HG02588 (cell line): ENCODE measurements at regions not wholly inside any gene's neighbourhood (a gene's known extent, or its start where the extent isn't known, plus 50 kb on each side); places are given as distances from the start of the nearest gene placed in this dataset.

ENCODE experiments used
- ATAC-seq: cut with Tn5 transposase; IDR thresholded peaks from one replicate; pipeline ENCODE4 v1.9.1; 2021; ENCODE audit warnings: mild to moderate bottlenecking, moderate library complexity; ENCODE audit not compliant: unreplicated experiment

DNA sequence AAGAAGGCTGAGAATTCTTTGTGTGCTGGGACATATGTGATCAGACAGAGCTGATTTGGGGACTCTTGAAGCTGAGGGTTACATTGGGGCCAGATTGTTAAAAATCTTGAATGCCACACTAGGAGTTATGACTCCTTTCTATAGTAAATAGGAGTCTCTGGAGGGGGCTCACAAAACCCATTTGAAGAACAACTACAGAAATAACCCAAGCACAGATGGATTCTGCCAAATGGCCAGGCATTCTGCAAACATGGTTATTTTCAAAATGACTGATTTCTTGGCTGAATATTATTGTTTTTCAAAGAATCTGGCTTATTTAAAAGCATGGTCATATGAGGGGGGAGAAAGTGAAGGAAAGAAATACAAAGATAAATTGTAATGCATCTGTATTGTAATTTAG is 625.5 kb upstream of the TENM4 start:
- no peak for ATAC-seq

DNA sequence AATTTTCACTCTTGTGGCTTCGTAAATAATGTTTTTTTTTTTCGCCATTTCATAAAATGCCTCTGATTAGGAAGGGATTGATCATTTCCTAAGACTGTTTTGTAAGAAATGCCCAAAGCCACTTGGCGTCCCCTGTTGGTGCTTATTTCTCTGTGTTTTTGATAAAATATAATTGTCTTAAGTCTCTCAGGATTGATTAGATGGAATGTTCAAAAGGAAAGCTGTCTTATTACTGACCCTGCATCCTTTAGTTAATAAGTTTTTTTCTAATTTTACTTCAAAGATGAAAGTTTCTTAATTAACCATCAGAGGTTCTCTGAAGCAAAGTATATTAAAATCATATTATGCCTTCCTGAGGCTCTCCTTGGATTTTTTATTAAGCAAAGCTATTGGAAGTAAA is 624.3 kb upstream of the TENM4 start:
- no peak for ATAC-seq

DNA sequence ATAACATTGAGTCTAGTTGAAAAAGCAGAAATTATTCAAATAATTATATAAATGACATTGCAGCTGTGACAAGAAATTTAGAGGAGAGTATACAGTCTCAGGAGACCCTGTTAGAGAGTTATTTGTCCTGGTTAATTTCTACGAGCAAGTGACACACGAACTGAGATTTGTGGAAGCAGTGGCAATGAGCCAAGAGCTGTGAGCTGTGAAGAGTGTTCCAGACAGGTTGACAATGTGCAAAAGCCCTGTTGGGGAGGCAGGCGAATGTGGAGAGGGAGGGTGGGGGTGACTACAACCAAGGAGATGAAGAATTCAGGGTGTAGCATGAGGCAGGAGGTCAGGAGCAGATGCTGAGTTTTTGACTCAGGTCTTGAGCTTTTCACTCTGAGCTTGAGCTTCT is 620.2 kb upstream of the TENM4 start:
- no peak for ATAC-seq

DNA sequence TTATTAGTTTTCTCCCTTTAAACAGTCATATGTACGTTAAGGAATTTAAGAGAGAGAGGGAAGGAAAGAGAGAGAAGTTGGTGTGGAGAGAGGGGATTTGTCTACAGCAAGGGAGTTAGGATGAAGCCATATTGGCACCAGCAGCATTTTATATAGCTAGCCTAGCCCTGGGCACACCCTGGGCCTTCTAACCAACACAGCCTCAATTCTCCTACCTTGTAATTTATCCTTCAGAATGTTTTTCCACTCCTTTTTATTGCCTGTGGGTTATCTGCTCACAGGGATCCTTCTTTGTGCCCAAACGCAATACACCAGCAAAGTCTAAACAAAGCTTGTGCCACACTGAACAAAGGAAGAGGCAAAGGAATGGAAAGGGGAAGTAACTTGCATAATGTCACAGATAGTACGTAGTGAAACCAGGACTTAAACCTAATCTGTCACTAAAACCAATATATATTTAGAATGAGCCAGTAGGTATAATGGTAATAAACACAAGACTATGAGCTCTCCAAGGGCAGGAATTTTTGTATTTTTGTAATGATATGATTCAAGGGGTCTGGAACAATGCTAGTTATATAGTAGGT is 613.8 kb upstream of the TENM4 start:
- no peak for ATAC-seq

DNA sequence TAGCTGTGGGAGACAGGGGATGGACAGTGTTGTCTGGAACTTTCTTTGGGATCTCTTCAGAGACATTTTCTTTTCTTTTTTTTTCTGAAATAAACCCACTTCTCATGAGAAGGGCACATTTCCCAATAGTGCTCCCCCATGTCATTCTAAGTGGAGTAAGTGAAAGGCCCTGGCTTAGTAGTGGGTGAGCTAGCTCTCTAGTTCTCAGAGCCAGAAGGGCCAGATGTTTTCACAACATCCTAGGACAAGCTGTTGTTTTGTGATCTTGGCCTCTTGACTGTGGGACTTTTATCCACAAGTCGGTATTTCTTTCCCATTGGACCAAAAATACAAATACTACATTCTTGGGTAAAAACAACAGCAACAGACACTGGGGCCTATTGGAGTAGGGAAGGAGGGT is 607.7 kb upstream of the TENM4 start:
- no peak for ATAC-seq

DNA sequence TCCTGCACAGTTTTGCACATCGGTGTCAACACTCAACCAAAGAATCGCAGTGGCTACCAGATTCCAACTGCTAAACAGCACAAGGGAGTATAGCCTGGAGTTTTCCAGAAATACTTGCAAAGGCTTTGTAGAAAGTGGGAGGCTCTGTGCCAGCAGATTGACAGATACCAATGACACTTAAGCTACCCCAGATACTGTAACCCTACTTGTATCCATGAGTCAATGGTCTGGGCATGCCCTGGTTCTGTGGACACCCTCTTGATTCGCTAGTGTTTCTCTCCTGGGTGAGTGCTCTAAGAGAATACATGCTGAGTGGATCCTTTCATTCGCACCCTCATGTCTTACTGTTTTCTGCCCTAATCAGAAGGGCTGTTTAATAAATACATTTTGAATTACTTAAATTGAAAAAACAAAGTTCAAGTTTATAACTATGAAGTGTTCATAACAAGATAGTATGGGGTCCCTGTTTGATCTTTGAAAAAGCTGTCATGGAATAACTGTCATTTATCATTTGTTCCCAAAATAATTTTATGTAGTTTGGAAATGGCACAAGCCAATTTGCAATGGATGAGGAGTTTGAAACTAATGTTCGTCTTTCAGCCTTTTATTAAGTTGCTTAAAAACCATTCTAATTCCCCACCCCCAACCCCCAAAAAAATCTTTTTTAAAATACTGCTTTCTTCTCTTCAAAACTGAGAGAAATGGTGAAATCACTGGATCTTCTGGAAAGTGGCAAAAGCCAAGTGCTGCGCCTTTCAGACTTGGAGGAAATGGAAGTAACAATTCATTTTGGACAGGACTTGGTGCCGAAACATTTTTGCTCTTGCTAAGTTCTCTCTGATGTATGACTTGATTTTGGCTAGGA is 600.5 kb upstream of the TENM4 start:
- no peak for ATAC-seq

DNA sequence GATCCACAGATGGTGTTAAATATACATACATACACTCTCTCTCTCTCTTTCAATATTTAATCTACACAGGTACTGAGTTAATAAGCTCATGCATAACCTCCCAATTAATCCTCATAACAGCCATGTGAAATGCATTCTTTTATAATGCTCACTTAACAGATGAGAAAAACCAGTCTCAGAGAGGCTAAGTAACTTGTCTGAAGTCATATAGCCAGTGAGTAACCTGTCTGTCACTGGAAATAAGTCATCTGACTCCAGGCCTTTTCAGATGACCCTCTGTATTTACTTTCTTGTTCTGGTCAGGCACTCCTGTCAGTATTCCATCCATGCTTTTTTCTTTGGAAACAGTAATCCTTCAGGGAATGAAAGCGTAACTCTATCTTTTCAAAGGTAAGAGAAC is 594.0 kb upstream of the TENM4 start:
- no peak for ATAC-seq

DNA sequence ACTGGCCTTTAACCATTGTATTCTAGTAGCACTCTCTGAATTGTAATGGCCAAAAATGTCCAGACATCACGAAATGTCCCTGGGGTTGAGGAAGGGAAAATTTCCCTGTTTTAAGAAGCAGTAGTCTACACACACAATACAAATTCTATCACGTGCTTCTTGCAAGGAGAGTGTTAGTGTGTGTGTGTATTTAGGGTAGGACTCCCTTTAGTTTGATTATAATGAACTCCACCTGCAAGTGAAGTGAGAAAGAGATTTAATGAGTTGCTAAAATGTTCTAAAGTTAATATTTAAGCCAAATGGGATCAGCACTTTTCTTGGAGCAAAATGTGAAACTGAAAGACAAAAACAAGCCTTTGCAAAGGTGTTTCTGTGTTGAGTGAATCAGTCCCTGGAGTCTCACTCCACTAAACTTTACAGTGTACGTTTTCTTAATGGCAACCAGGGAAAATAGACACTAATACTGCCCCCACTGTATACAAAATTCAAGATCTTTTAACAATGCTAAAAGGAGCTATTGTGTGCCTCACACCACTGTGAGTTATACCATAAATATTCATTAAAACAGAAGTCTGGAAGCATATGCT is 590.3 kb upstream of the TENM4 start:
- ATAC-seq: no peak

DNA sequence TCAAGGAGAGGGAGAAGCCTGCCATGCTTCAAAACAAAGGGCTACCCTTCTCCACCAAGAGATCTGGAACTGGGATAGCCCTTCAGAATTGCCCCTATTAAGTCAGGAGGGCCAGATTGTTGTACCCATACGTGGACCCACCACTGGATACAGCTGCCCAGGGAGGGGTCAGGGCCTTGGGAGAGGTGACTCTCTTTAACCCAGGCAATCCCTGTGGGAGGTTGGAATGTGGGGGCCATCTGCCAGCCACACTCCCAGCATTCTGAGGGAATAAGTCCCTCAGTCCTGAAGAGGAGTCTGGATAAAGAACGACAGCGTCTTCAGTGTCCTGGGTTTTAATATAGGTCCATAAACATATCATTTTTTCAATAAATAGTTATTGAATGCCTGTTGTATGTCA is 588.2 kb upstream of the TENM4 start:
- ATAC-seq: no peak

DNA sequence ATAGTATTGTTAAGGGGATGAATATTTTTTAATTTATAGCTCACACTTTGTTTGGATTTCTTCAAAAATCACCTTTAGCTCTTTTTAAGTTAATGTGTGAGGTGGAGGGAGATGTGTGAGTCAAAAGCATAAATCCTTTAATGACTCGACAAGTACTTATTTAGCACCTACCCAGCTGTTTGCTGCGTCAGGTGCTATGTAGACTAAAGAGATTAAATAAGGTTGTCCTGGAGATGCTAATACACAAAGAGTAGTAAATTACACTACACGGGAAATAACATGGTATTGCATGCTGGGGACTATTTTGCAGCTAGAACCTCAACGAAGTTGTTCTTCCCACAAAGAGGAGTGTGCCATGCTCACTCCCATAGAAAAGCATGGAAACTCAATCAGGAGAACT is 583.3 kb upstream of the TENM4 start:
- ATAC-seq: no peak

DNA sequence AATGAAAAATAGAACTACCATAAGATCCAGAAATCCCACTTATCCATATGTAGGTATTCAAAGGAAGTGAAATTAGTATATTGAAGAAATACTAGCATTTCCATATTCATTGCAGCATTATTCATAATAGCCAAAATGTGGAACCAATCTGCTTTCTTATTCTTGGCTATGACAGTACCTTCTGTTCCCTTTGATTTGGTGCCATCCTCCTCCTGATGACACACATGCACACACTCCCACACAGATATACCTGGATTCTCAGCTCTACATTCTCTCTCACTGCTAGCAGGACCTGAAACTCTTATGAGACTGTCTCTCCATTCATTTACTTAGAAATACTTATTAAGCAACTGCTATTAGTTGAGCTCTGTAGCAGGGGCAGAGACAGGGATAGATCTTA is 582.6 kb upstream of the TENM4 start:
- ATAC-seq: no peak

DNA sequence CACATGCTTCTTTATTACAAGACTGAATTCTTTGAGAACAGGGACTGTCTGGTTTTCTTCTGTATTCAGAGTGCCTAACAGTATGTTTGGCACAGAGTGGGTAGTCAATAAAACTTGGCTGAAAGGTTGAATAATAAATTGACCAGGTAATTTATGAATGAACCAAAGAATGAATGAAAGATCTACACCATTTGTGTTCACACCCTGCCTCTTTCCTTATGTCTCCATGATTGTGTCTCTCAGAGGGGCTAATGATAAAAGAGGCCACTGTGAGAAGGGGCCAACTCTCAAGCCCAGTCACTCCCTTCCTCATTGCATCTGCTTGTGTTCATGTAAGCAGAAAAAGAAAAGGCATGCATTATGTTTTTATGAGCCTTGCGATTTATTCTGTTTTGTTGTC is 569.7 kb upstream of the TENM4 start:
- ATAC-seq: no peak

DNA sequence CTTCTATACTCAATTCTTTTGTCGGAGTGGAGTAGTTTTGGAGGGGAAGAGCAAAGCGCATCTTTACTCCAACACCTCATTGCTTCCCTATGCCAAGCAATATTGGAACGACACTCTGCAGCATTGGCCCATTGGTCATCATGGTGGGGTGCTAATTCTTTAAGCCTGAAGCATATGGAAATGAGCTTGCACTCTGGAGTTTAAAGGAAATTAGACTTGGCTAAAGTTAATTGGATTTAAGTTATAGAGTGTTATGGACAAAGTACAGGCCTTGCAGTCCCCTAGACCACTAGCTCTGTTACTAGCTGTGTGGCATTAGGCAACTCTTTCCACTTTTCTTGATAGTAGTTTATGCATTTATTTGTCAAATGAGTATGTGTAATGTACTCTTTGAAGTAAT is 568.3 kb upstream of the TENM4 start:
- ATAC-seq: no peak

DNA sequence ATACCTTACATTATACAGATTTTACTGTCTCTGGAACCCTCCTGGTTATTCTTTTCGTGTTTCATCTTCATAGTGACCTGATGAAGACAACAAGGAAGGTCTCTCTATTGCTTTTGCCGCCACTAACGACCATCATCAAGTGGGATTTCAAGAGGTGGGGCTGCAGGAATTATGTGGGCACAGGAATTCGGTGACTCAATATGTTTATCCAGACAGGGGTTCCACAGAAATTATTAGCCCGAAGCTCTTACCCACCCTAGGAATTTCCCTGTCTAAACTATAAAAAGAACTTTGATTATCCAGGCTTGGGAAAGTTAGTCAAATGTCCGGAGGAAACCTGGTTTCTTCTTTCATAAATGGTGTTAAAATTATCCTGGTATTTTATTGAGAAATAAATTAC is 566.8 kb upstream of the TENM4 start:
- ATAC-seq: no peak

DNA sequence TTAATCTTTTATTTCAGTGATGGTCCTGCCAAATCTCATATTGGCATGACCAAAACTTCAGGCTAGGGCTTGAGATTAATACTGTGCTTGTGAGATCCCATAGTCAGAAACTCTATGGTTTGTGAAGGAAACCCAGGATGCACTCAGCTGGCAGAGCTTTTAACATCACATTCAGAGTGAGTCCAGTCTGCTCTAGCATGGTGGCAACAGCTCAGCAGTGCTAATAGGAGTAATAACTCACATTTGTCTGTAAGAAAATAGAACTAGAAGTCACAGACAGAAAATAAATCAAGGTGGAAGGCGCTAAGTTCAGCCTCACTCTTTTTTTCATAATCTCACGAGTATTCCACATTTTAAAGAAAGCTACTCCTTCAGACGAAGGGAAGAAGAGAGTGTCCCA is 549.3 kb upstream of the TENM4 start:
- no peak for ATAC-seq

DNA sequence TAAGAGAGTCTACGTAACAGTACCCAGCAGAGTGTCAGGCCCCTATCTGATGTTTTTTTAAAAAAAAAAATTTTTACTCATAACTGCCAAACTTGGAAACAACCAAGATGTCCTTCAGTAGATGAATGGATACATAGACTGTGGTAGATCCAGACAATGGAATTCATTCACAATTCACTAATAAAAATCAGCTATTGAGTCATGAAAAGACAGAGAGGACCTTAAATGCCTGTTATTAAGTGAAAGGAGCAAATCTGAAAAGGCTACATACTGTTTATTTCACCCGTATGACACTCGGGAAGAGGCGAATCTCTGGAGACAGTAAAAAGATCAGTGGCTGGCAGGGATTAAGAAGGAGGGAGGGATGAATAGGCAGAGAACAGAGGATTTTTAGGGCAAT is 541.4 kb upstream of the TENM4 start:
- no peak for ATAC-seq

DNA sequence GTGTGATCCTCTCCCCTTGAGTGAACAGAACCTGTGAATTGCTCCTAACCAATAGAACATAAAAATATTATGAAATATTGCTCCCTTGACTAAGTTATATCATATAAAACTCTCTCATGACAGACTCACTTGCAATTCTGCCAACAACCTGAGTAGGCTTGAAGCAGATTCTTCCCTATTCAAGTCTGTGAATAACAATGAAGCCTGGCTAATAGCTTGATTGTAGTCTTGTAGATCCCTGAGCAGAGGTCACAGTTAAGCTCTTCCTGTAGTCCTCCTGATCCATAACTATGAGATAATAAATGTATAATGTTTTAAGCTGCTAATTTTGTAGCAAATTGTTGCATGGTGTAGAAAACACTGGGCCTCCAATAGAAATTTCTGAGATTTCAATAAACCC is 540.1 kb upstream of the TENM4 start:
- no peak for ATAC-seq

DNA sequence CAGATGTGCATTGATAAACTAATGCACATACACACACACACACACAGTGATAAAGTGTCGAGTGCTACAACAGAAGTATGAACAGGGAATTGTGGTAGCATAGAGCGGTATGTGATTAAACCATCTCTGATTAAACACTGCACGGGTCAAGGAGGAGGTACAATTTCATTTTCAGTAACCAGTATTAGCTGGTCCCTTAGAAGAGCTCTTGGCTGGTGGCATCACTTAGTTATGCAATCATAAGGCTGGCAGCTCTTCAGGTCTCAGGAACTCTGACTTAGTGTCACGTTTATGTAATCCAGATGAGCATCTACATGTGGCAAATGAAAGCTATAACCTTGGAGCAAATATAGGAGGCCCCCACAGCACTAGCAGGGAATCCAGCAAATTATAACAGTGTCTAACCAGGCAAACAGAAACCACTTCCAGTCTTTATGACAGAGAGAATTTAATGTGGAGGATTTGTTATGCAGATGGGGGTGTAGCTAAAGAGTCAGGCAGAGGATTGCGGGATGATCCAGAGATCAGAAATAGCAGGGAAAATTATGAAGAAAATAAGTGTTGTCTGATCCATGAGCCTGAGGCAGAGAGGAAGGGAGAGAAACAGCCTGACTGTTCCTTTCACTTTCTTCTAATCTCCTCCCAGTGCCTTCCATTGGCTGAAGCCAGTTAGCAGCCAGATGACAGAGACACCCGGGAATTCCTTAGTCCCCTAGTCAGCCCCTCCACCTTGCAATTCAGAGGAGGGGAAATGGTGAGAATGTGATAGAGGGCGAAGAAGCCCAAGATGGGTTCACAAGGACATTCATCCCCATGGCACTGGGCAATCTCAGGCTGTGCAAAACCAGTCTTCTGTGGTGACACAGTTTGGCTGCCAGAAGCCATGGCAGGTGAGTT is 533.1 kb upstream of the TENM4 start:
- no peak for ATAC-seq

DNA sequence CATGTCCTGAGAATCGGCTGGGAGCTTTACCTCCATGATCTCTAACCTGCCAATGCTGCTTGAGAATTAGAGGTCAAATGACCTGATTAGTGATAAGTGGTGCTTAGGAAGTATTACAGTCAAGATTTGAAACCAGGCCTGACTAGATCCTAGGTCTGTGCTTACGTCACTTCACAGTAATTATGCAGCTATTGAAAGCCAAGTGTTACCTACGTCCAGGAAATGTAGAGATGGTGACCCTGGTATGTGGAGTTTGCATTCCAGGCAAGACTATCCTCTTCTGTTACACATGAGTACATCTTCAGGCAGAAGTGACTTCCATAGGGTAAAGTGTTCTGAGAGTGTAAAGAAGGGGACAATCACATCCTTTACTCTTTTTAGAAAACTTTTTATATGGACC is 530.4 kb upstream of the TENM4 start:
- ATAC-seq: no peak

DNA sequence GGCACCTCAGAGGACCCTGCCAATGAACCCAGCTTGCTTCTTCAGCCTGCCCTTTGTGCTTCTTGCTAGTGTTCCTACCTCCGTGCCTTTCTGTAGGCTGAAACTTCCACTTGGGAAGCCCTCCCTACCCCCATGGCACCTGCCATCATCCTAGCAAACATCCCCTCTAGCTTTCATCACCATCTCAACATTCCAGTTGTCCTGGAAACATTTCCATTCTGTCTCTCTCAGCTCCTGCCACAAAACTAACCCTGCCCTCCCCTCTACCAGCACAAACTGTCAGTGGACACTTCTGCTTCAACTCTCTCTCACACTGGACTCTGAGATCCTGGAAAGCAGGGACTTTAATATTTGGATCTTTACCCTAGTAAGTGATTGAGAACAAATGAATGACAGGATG is 525.8 kb upstream of the TENM4 start:
- ATAC-seq: no peak

DNA sequence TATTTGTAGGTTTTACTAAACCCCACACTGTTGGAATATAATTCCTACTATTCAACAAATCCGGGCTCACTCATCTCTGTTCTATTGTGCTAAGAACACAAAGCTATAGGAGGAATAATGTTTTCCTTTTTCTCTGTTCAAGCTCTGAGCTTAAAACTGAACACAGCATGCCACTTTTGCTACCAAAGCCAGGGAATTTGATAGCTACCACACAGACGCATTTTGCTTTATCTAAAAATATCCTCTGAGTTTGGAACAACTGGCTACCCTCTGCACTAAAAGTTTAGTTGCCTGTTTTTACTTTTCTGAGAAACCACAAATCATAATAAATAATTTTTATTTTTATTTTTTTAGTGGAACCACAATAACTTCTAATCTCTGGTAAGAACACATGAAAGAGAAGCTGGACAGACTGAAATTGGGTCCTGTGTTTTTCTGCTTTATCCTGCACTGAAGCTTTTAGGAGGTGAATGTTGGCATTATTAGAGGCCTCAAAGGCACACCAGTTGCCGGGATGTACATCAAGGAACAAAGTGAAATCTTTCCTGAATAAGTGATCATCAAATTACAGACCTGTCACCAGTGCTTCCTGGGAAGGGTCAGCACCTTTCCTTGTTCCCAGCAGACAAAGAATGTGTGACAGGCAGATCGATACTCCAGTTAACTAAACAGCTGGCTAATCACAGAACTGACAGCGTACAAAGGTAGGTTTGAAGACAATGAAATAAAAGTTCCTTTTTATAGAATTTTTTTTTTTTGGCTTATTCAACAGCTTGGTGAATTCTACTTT is 523.2 kb upstream of the TENM4 start:
- no peak for ATAC-seq
